ENCODE measurements at regions not wholly inside any gene's neighbourhood (a gene's known extent, or its start where the extent isn't known, plus 50 kb on each side); places are given as distances from the start of the nearest gene placed in this dataset.
"Not testable (repeated sequence)": the region's sequence is repeated elsewhere in the genome, so short reads cannot be mapped to it uniquely, and the experiment has no call there.

DNA sequence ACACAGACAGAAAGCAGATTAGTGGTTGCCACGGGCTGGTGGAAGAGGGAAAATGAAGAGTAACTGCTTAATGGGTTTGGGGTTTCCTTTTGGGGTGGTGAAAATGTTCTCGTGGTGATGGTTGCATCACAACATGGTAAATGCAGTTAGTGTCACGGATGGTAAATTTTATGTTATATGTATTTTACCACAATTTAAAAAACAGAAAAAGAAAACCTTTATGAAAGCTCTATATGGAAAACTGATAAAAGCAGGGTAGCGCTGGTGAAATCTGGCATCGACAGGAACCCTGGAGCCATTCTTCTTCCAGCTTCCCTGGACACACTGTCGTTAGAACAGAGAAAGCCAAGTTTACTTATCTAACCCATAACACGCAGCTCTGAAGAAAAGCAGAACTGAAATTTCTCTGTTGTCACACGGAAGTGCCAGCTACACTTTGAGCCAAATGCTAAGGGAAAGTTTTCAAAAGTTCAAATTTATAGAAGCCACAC is 287.7 kb upstream of the NR2F2 start:
- DNase-seq (ENCODE audit: low read depth in 2 of 2), result no peak

DNA sequence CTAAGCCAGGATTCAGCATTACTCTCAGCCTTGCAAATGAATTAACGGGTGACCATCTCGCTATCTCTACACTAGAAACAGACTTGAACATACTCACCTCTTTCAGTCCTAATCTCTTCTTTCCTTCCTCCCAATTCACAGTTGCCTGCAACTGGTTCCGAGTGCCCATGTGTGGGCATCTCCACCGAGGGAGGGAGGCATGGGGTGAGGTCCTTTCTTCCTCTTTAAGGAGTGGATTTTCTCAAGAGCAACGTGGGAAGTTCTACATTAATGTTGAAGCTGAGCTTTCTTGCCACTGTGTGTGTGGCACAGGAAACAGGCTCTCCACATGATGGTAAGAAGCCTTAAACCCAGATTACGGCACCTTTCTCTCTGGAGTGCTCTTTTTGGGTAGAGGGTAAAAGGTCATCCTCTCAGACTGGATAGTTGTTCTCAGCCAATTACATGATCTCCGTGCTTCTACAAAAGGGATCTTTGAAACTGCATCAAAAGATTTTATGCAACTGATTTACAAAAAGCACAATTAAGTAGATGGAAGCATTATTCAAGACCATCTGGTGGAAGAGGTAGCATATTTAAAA is 286.8 kb upstream of the NR2F2 start:
- no peak for DNase-seq (ENCODE audit: low read depth in 2 of 2)

DNA sequence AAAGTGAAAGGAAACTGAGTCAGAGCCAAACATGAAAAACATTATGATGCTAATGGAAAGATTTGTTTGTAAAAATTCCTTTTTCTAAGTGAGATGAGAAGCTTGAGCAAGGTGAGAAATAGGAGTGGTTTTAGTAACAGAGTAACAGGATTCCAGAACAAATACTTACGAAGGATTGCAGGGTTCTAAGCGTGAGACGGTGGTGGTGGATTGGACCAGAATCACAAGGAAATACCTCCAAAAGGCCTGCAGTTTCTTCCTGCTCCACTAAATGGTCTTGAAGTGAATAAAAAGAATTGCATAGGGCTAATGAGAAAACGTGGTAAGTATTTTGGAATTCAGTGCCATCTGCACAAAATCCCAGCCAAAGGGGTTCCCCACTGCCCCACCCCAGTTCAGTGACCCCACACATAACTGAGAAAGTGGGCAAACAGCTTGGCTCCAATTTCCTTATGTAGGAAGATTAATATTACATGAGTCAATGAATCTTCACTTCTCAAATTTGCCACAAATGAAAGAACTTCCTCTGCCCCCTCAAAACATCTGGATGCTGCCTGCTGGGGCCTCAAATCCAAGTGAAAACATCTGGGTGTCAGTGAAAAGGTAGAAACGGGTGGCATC is 283.8 kb upstream of the NR2F2 start:
- no peak for DNase-seq (ENCODE audit: low read depth in 2 of 2)

DNA sequence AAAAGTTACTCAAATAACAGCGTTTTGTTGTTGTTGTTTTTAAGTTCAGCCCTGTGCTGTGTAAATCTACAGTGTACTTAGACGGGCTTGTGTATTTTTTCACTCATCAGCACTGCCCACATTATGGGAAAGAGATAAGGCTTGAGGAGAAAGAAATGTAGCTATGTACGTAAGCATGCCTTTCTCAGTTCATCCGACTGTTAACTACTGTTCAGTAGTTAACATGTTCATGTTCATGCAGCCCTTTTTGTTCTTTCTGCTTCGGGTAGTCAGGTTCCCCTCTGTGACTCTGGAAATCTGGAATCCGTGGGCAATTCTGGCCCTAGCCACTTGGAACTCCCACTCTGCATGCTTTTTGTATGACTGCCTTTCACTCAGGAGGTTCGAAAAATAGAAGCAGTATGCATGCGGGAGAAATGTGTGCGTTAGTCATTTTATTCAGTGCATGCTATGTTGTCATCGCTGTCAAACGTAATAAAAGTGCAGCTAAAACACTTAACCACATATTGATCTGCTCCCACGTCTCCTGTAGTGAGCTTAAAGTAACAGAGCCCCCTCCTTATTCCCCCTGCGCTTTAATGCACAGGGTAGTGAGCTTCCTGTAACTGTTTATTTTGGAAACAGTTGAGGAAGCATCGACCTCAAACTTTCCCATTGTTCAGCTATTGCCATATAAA is 283.1 kb upstream of the NR2F2 start:
- no peak for DNase-seq (ENCODE audit: low read depth in 2 of 2)

DNA sequence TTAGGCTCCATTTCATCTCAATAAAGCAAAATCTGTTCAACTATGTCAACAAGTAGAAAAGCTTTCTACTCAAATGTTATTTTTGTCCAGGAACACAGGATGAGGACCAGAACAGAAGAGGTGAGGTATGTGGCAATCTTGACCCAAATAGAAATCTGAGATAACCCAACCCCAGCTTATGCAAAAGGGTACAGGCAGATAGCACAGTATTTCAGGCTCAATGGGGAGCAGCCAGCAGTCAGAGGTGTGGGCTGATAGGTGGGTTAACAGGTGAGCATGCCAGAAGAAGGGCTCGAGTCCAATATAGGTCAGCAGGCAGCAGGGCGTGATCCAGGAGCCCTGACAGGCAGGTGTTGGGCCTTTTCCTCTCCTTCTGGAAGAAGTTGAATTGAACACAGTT is 281.2 kb upstream of the NR2F2 start:
- no peak for DNase-seq (ENCODE audit: low read depth in 2 of 2)

DNA sequence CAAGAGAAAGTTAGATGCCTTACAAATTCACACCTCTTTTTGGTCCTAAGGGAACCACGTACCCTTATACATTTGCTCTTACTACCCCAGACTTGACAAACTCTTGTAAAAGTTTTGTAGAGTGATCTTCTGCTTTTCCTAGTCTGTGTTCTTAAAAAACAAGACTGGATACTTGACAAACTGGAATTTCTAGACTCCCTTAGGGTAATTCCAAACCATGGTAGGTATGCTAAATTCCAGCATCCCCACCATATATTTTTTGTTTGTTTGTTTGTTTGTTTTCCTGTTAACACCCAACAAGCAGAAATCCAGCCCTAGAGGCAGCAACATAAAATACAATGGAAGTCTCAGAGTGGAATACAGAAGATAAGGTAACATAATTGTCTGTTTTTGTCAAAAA is 280.7 kb upstream of the NR2F2 start:
- DNase-seq (ENCODE audit: low read depth in 2 of 2), result no peak

DNA sequence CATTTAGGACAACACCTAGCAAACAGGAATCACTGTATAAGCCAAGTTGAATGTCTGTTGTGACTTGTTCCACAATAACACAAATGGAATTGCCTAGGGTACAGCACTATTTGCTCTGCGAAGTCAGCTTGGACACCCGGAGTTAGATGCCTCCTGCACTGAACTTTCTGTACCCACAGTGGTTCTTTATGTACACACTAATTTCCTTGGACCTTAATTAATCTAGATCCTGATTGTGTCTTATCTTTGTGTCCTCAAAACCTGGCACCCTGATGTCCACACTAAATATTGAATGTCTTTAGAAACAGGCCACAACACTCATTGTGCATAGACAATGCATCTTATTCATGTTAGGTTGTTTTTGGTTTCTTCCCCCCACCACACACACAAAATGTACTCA is 278.9 kb upstream of the NR2F2 start:
- DNase-seq (ENCODE audit: low read depth in 2 of 2), result no peak

DNA sequence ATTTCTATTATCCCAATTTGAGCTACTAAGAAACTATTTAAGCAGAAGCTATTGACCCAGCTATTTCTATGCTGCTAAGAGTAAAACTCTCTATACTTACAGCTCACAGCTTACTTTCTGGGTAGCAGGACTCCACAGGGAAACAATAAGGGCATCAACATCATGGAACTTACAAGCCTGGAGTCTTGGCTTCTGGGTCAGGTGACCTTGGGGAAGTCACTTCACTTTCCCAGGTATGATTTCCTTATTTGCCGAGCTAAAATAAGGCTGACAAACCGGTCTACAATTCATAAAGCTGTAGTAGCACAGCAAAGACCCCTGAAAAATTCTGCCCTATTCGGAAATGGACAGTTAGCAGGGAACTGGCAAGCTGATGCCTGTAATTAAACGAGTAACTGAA is 278.3 kb upstream of the NR2F2 start:
- no peak for DNase-seq (ENCODE audit: low read depth in 2 of 2)

DNA sequence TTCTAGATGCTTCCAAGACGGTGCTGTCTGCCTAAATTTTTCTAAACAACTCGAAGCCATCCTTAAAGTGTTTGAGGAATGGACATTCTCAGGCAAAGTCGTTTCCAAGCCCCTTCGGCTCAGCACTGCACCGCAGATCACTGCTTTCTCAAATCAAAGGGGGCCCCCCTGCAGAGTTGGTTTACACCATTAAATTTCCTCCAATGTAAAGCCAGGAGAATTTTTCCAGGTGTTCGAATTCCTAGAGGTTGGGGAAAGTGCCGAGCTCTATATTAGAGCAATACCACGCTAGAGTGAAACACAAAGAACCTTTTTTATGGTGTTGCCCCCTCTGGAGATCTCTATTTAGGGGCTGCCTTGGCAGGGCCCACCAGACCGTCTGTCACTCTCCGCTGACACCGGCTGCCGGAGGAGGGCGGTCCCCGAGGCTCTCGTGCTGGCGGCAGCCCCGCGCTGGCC is 277.9 kb upstream of the NR2F2 start:
- no peak for DNase-seq (ENCODE audit: low read depth in 2 of 2)

DNA sequence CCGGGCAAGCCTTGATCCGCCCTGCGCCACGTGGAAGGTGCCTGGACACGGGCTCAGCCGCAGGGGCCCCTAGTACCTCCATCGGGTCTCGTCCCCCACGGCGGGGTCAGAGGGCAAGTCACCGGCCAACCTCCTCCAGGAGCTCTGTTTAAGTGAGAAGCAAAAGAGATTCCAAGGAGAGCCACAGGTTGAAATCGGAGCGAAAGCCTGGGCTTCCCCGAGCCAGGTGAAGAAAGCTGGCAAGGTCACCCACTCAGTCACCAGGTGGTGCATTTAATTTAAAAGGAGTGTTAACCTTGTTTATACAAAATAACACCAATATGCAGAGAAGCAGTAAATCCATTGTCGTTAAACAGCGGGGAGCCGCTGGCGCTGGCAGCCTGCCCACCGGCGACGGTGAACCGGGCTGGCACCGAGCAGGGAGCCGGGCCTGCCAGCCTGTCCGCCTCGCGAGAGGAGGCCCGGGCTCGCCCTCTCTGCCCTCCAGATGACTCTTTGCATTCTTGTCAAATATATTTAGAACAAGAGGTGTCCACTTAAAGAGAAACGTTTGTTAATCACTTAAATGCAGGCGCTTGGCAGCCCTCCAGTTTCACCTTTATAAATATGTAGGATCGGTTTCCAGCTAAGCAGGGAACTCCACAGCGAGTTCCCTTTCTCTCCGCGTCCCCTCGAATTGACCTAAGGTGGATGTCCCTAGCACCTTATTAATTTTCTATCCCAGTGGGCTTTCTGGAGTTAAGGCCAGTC is 277.3 kb upstream of the NR2F2 start:
- no peak for DNase-seq (ENCODE audit: low read depth in 2 of 2)

DNA sequence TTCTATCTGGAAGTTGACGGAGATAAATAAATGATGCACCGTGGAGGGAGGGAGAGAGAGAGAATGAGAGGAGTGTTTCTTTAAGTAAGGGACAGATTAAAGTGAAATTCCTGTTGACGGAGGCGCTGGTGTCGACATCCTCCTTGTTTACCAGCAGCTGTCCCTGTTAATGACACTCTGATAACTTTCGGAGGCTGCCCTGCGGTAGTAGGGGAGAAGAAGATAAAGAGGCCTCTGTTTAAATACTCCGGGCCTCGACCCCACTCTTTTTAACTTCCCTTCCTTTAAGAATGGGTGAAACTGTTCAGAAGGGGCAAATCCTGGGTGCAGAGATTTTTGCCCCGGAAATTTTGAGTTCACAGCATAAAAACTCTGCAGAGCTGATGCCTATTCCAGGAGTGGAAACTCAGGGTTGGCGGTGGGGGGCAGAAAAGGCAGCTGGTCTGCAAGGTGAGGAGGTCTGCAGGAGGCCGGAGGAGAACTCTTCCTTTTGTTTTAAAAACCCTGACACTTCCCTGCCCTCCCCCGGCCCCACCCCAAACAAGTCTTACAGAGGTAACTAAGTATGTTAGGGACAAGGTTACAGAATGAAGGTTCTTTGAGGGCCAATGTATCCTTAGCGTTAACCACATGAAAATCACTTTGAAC is 276.6 kb upstream of the NR2F2 start:
- DNase-seq (ENCODE audit: low read depth in 2 of 2), result no peak

DNA sequence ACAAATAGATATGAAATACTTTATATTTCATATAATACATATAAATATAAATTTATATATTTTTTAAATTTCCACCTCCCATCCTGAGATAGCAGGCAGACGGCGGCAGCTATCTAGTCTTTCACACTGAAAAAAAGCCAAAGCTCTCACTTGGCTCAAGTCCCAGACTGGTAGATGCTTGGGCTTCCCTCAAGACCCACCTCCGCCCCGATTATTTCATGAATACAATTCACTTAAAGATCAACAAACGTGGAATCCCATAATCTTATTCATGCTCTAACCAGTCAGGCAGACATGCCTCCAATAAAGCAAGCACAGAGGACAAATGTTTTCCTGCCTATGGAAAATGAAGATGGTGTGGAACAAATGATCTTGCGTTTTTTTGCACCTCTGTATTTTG is 275.9 kb upstream of the NR2F2 start:
- no peak for DNase-seq (ENCODE audit: low read depth in 2 of 2)

DNA sequence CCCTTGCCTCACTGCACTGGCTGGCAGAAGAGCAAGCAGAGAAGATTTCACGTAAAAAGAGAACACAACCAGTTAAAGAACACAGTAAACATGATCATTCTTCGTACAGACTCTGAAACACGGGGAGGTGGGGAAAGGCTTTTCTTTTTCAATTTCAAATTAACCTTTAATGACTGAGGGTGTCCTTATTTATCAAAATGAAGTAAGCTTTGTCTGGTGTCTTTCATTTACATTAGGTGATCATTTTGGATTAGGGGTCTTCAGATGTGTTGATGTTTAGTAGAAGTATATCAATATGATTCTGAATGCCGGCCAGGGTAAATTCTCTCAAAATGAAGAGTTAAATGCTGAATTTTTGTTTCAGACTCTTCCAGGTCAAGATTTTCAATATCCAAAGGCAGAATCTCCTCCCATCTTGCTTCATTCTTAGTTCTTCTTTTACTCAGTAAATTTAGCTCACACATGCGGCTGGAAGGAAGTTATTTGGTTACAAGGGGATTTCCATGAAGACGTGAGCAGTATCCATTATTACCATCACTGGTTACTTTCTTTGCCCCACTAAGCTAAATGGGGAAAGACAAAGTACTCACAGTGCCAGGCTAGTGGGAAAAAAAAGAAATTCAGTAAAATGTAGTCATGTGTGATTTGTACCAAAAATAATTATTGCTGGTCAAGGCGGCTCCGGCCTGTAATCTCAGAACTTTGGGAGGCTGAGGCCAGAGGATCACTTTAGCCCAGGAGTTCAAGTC is 272.2 kb upstream of the NR2F2 start:
- no peak for DNase-seq (ENCODE audit: low read depth in 2 of 2)

DNA sequence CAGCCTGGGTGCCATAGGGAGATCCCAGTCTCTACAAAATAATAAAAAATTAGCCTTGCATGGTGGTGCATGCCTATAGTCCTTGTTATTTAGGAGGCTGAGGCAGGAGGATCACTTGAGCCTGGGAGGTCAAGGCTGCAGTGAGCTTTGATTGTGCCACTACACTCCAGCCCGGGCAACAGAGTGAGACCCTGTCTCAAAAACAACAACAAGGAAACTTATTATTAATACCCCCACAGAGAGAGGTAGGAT is 271.7 kb upstream of the NR2F2 start:
- DNase-seq (ENCODE audit: low read depth in 2 of 2), result not testable (repeated sequence)

DNA sequence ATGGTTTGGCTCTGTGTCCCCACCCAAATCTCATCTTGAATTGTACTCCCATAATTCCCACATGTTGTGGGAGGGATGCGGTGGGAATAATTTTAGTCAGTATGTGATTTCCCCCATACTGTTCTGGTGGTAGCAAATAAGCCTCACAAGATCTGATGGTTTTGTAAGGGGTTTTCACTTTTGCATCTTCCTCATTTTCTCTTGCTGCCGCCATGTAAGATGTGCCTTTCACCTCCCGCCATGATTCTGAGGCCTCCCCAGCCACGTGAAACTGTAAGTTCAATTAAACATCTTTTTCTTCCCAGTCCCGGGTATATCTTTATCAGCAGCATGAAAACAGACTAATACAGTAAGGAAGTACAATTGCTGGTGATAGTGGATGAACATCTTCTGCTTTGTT is 269.9 kb upstream of the NR2F2 start:
- not testable (repeated sequence) for DNase-seq (ENCODE audit: low read depth in 2 of 2)

DNA sequence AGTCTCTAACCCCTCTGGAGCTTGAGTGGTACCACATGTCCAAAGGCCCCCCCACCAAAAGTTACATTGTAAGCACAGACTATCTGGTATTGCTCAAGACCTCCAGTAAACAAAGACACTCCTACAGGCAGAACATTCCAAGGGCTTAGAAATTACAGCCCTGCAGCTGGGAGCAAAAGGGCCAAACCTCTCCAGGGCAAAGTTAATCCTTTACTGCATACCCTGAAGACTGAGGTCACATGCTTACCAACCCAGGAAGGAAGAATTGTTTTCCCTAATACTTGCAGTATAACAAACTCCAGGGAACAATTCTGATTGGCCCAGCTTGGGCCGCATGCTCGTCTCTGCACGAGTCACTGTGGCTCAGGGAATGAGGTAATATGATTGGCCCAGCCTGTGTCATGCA is 266.1 kb upstream of the NR2F2 start:
- DNase-seq (ENCODE audit: low read depth in 2 of 2), result no peak

DNA sequence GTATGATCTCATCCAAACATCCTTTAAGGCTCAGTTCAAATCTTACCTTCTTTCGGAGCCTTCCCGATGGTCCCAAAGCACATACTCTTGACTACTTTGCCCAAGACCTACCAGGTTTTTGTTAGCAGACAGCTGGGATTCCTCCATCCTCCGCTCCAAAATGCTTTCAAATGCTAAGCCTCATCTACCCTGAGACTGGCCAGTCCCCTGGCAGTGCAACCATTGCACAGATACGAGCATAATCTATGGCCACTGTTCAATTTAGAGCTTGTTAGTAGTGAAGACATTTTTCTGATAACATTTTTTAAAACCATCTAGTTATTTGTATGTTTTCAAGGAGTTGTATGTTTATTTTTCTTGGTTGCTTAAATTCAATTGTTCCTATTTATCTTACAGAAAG is 264.4 kb upstream of the NR2F2 start:
- no peak for DNase-seq (ENCODE audit: low read depth in 2 of 2)

DNA sequence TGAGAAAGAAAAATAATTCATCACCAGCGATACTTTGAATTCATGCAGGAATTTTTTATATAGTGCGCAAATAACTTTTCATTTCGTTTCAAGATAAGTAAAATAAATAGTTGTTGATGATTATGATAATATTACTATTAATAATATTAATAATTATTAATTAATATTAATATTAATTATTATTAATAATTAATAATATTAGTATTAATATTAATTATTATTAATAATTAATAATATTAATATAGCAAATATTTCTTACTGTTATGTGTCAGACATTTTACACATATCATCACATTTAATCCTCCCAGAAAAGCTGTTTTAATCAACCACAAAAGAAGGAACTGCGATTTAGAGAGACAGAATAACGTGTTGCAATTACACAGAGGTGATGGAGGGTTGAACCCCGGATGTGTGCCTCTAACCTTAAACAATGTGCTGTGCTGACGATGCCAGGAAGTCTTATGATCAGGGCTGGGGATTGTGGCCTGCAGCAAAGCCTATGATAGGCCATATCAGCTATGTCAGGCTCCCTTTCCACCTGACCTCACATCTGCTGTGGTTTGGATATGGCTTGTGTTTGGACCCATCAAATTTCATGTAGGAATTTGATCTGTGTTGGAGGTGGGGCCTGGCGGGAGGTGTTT is 263.5 kb upstream of the NR2F2 start:
- no peak for DNase-seq (ENCODE audit: low read depth in 2 of 2)

DNA sequence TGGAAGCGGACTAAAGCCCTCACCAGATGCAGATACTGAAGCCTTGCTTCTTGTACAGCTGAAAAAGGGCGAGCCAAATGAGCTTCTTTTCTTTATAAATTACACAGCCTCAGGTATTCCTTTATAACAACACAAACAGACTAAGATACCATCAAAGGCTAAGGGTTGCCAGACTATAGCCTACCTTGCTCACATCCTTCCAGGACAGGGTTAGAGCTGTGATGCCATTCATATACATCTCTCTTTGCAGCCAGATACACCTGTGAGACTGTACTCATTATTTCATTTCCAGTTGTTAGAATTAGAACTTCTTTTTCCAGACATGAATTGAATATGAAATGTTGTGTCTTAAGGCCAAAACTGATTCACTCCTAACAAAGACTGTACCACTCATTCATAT is 262.8 kb upstream of the NR2F2 start:
- DNase-seq (ENCODE audit: low read depth in 2 of 2), result no peak

DNA sequence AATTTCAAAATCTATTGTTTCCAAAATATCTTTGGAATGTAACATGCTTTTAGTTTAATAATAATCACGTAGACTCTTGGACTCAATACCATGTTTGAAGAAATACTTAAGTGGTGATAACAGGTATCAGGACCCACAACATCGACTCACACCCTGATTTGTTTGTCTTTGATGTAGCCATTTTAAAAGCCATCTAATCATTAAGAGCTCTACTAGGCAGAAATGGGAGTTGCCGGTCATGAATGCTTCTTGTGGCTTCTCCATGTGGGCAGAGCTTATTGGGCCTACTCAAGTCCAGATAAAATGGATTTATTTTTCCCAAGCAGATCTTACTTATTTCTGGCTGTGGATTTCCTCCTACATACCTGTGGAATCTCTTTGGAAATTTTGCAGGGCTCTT is 261.6 kb upstream of the NR2F2 start:
- no peak for DNase-seq (ENCODE audit: low read depth in 2 of 2)

DNA sequence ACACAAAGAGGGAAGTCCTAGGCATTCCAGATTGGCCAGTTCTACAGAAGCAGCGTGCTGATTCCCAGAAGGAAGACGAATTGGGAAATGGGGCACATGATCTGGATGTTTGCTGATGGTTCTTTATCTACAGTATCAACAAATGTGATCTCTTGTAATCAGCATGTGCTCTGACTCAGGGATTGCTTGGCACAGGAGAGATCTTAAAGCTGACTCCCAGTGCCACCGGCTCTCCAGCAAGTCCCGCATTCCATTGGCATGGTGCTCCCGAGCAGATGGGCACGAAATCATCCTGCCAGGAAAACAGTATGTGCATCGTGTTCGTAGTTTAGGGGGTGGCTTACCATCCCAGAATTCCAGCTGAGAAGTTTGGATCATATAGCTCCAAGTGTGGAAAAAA is 259.9 kb upstream of the NR2F2 start:
- no peak for DNase-seq (ENCODE audit: low read depth in 2 of 2)

All from activated CD4-positive, alpha-beta T cell treated with anti-CD3 and anti-CD28 coated beads for 24 hours (primary cell).